ENCODE measurements at regions not wholly inside any gene's neighbourhood (a gene's known extent, or its start where the extent isn't known, plus 50 kb on each side); places are given as distances from the start of the nearest gene placed in this dataset.
A peak's percentile ranks its signal among the peaks of the same experiment; 100 is the strongest.

GRCh38 chr2:7919510-7919909 is 762.3 kb upstream of the ID2 start:
- H2AFZ ChIP-seq (ENCODE audit: low read depth, low read length) = no peak overlapping the region
- no peaks in the 10 kb centered on the region for H3K4me1 ChIP-seq (ENCODE audit: insufficient read depth, low read length)
- H3K4me3 ChIP-seq (ENCODE audit: low read length) = no peak overlapping the region
- no peaks in the 10 kb centered on the region for H3K9me3 ChIP-seq (ENCODE audit: low read length)
- no peaks in the 10 kb centered on the region for H3K36me3 ChIP-seq (ENCODE audit: insufficient read depth, low read length)
- H3K27me3 ChIP-seq (ENCODE audit: insufficient read depth, low read length) = no peaks in the 10 kb centered on the region

- no peak overlapping the region for H3K4me3 ChIP-seq (ENCODE audit: low read length)
- H3K4me1 ChIP-seq (ENCODE audit: insufficient read depth, low read length) = no peaks in the 10 kb centered on the region
- no peaks in the 10 kb centered on the region for H3K36me3 ChIP-seq (ENCODE audit: insufficient read depth, low read length)
- H3K27me3 ChIP-seq (ENCODE audit: insufficient read depth, low read length) = no peaks in the 10 kb centered on the region
- H3K9me3 ChIP-seq (ENCODE audit: low read length) = no peaks in the 10 kb centered on the region
- no peak overlapping the region for H2AFZ ChIP-seq (ENCODE audit: low read depth, low read length)
These were observed 757.7 kb upstream of the ID2 start for GRCh38 chr2:7924023-7924762.

- no peaks in the 10 kb centered on the region for H3K27me3 ChIP-seq (ENCODE audit: insufficient read depth, low read length)
- no peaks in the 10 kb centered on the region for H3K9me3 ChIP-seq (ENCODE audit: low read length)
- H2AFZ ChIP-seq (ENCODE audit: low read depth, low read length) = no peak overlapping the region
- H3K4me1 ChIP-seq (ENCODE audit: insufficient read depth, low read length) = no peaks in the 10 kb centered on the region
- H3K36me3 ChIP-seq (ENCODE audit: insufficient read depth, low read length) = no peaks in the 10 kb centered on the region
- H3K4me3 ChIP-seq (ENCODE audit: low read length) = no peak overlapping the region
These were observed 756.4 kb upstream of the ID2 start for GRCh38 chr2:7925506-7925905.

GRCh38 chr2:7927691-7928090 is 754.2 kb upstream of the ID2 start:
- Histone ChIP-seq H3K27me3 (ENCODE audit: insufficient read depth, low read length) (no peaks in the 10 kb centered on the region), H3K9me3 (ENCODE audit: low read length) (no peaks in the 10 kb centered on the region), H2AFZ (ENCODE audit: low read depth, low read length) (no peak overlapping the region), H3K4me1 (ENCODE audit: insufficient read depth, low read length) (no peaks in the 10 kb centered on the region), H3K4me3 (ENCODE audit: low read length) (no peak overlapping the region), H3K36me3 (ENCODE audit: insufficient read depth, low read length) (no peaks in the 10 kb centered on the region)

GRCh38 chr2:7929281-7929680 is 752.6 kb upstream of the ID2 start:
- Histone ChIP-seq H3K27me3 (ENCODE audit: insufficient read depth, low read length) (no peaks in the 10 kb centered on the region), H3K4me3 (ENCODE audit: low read length) (no peak overlapping the region), H3K9me3 (ENCODE audit: low read length) (no peaks in the 10 kb centered on the region), H2AFZ (ENCODE audit: low read depth, low read length) (no peak overlapping the region), H3K4me1 (ENCODE audit: insufficient read depth, low read length) (no peaks in the 10 kb centered on the region), H3K36me3 (ENCODE audit: insufficient read depth, low read length) (no peaks in the 10 kb centered on the region)

GRCh38 chr2:7930800-7931635 is 750.8 kb upstream of the ID2 start:
- H3K9me3 ChIP-seq (ENCODE audit: low read length) = no peaks in the 10 kb centered on the region
- H3K27me3 ChIP-seq (ENCODE audit: insufficient read depth, low read length) = no peaks in the 10 kb centered on the region
- no peak overlapping the region for H2AFZ ChIP-seq (ENCODE audit: low read depth, low read length)
- no peaks in the 10 kb centered on the region for H3K36me3 ChIP-seq (ENCODE audit: insufficient read depth, low read length)
- H3K4me3 ChIP-seq (ENCODE audit: low read length) = no peak overlapping the region
- H3K4me1 ChIP-seq (ENCODE audit: insufficient read depth, low read length) = no peaks in the 10 kb centered on the region

- Histone ChIP-seq H3K4me3 (ENCODE audit: low read length) (no peak overlapping the region), H3K27me3 (ENCODE audit: insufficient read depth, low read length) (no peaks in the 10 kb centered on the region), H3K9me3 (ENCODE audit: low read length) (no peaks in the 10 kb centered on the region), H3K4me1 (ENCODE audit: insufficient read depth, low read length) (no peaks in the 10 kb centered on the region), H2AFZ (ENCODE audit: low read depth, low read length) (no peak overlapping the region), H3K36me3 (ENCODE audit: insufficient read depth, low read length) (no peaks in the 10 kb centered on the region)
These were observed 750.0 kb upstream of the ID2 start for GRCh38 chr2:7931808-7932207.

GRCh38 chr2:7933672-7934071 is 748.2 kb upstream of the ID2 start:
- no peak overlapping the region for H3K4me3 ChIP-seq (ENCODE audit: low read length)
- no peaks in the 10 kb centered on the region for H3K9me3 ChIP-seq (ENCODE audit: low read length)
- H3K4me1 ChIP-seq (ENCODE audit: insufficient read depth, low read length) = no peaks in the 10 kb centered on the region

GRCh38 chr2:7934476-7934875 is 747.4 kb upstream of the ID2 start:
- Histone ChIP-seq H3K9me3 (ENCODE audit: low read length) (no peaks in the 10 kb centered on the region), H3K4me3 (ENCODE audit: low read length) (no peak overlapping the region), H3K4me1 (ENCODE audit: insufficient read depth, low read length) (no peaks in the 10 kb centered on the region), H3K36me3 (ENCODE audit: insufficient read depth, low read length) (no peaks in the 10 kb centered on the region), H3K27me3 (ENCODE audit: insufficient read depth, low read length) (no peaks in the 10 kb centered on the region), H2AFZ (ENCODE audit: low read depth, low read length) (no peak overlapping the region)

More at GRCh38 chr2:7933672-7934071, 748.2 kb upstream of the ID2 start:
- Histone ChIP-seq H3K36me3 (ENCODE audit: insufficient read depth, low read length) (no peaks in the 10 kb centered on the region), H2AFZ (ENCODE audit: low read depth, low read length) (no peak overlapping the region), H3K27me3 (ENCODE audit: insufficient read depth, low read length) (no peaks in the 10 kb centered on the region)

- H3K4me1 ChIP-seq (ENCODE audit: insufficient read depth, low read length) = no peaks in the 10 kb centered on the region
- no peaks in the 10 kb centered on the region for H3K9me3 ChIP-seq (ENCODE audit: low read length)
- no peak overlapping the region for H2AFZ ChIP-seq (ENCODE audit: low read depth, low read length)
- no peak overlapping the region for H3K4me3 ChIP-seq (ENCODE audit: low read length)
- H3K36me3 ChIP-seq (ENCODE audit: insufficient read depth, low read length) = no peaks in the 10 kb centered on the region
- no peaks in the 10 kb centered on the region for H3K27me3 ChIP-seq (ENCODE audit: insufficient read depth, low read length)
These were observed 744.8 kb upstream of the ID2 start for GRCh38 chr2:7937082-7937481.

- no peaks in the 10 kb centered on the region for H3K36me3 ChIP-seq (ENCODE audit: insufficient read depth, low read length)
- no peaks in the 10 kb centered on the region for H3K9me3 ChIP-seq (ENCODE audit: low read length)
- no peaks in the 10 kb centered on the region for H3K4me1 ChIP-seq (ENCODE audit: insufficient read depth, low read length)
- H2AFZ ChIP-seq (ENCODE audit: low read depth, low read length) = peak overlapping the region; percentile 33
- H3K4me3 ChIP-seq (ENCODE audit: low read length) = no peak overlapping the region
- no peaks in the 10 kb centered on the region for H3K27me3 ChIP-seq (ENCODE audit: insufficient read depth, low read length)
These were observed 741.1 kb upstream of the ID2 start for GRCh38 chr2:7940723-7941122.

- Histone ChIP-seq H3K9me3 (ENCODE audit: low read length) (no peaks in the 10 kb centered on the region), H3K4me3 (ENCODE audit: low read length) (no peak overlapping the region), H2AFZ (ENCODE audit: low read depth, low read length) (no peak overlapping the region), H3K36me3 (ENCODE audit: insufficient read depth, low read length) (no peaks in the 10 kb centered on the region), H3K4me1 (ENCODE audit: insufficient read depth, low read length) (no peaks in the 10 kb centered on the region), H3K27me3 (ENCODE audit: insufficient read depth, low read length) (no peaks in the 10 kb centered on the region)
These were observed 738.4 kb upstream of the ID2 start for GRCh38 chr2:7943446-7943845.

- Histone ChIP-seq H2AFZ (ENCODE audit: low read depth, low read length) (no peak overlapping the region), H3K36me3 (ENCODE audit: insufficient read depth, low read length) (no peaks in the 10 kb centered on the region), H3K9me3 (ENCODE audit: low read length) (no peaks in the 10 kb centered on the region), H3K27me3 (ENCODE audit: insufficient read depth, low read length) (no peaks in the 10 kb centered on the region), H3K4me1 (ENCODE audit: insufficient read depth, low read length) (no peaks in the 10 kb centered on the region), H3K4me3 (ENCODE audit: low read length) (no peak overlapping the region)
These were observed 736.8 kb upstream of the ID2 start for GRCh38 chr2:7945026-7945425.

All from neuron (in vitro differentiated cells).